NCI-H1930 (cell line): ENCODE measurements at regions not wholly inside any gene's neighbourhood (a gene's known extent, or its start where the extent isn't known, plus 50 kb on each side); places are given as distances from the start of the nearest gene placed in this dataset.
"Not testable (repeated sequence)": the region's sequence is repeated elsewhere in the genome, so short reads cannot be mapped to it uniquely, and the experiment has no call there.

Experiments
- DNase-seq, 2 experiments: peaks; one replicate each; lab custom pipeline; 2025; lab: John Stamatoyannopoulos, UW

DNA sequence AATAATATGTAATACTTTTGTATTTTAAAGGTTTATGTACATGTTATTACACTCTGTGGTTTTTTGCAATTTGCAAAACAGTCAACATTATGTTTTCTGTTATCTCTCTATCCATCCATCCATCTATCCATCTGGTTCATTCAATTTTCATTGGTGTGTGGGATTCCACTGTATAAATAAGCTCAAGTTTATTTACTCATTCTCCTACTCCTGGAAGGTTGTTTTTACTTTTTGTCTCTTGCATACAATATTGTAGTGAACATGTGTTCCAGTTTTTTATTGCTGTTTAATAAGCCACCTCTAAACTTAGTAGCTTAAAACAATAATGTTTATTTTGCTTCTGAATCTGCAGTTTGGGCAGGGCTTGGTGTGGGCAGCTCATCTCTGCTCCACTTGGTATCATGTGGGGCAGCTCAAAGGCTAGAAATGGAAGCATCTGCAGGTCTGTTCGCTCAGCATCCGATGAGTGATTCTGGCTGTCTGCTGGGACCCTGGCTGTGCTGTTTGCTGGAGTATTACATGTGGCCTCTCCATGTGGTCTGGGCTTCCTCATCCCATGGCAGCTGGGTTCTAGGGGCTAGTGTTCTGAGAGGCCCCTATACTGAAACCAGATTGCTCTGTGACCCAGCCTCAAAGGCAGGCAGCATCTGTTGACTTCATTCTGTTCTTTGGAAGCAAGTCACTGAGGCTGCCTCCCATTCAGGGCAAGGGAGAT lies 98.8 kb downstream of the SLC25A47 start:
- no peak for DNase-seq

DNA sequence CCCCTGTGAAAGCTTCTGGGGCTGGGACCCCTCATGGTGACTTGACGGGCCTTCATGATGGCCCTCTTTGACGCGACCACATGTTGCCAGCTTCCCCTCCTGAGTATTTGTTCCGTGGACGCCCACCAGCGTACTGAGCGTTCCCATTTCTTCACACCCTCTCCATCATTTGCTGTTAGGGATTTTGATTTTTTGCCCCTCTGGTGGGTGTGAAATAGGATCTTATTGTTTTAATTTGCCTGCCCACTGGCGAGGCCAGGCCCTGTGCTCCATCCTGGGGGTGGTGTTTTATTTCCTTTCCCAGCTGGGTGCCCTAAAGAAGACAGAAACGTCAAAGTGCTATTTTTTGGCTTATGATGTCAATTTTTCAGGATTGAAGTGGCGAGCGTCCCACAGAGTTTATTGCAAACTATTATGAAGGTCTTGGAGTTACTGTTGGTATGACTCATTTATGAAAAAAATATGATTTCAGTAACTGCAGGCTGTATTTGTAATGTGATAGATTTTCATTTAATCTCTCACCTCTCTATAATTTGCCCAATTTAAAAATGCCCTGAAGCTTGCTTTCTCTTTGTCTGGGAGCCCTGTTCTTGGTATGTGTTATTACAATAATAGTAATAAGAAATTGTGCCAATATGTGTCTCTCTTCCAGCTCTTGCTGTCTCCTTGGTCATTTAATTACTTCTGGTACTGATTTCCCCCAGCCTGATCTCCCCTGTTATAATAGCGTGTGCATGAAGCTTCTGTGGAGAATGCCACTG lies 99.6 kb downstream of the SLC25A47 start:
- no peak for DNase-seq

DNA sequence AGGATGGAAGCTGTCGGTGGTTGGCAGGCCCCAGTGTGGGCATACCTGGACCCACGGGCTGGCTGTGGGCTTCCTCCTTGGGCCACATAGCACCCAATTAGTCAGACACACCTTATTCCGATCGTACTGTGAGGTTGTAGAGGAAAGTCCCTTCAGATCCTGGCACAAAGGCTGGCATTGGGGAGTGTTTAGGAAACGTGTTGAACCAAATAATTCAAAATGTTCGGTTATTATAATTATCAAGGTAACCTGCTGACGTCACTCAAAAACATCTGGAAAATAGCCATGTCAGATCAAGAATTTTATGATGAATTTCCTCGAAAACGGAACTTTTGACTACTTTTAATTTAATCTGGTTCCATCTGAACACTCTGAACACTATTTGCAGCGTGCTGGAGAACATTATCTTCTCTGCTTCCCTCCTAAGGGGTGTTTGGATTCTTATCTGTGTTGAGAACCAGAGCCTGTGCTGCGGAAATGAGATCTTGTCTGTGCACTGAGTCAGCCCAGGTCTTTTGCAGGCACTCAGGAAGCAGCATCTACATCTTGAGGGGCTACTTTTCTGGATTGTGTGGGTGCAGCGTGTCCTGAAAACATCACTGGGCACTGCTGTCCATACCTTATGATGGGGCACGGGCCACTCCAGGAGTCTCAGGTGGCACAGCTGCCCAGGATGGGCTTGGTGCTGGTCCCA lies 100.3 kb downstream of the SLC25A47 start:
- DNase-seq = no peak

DNA sequence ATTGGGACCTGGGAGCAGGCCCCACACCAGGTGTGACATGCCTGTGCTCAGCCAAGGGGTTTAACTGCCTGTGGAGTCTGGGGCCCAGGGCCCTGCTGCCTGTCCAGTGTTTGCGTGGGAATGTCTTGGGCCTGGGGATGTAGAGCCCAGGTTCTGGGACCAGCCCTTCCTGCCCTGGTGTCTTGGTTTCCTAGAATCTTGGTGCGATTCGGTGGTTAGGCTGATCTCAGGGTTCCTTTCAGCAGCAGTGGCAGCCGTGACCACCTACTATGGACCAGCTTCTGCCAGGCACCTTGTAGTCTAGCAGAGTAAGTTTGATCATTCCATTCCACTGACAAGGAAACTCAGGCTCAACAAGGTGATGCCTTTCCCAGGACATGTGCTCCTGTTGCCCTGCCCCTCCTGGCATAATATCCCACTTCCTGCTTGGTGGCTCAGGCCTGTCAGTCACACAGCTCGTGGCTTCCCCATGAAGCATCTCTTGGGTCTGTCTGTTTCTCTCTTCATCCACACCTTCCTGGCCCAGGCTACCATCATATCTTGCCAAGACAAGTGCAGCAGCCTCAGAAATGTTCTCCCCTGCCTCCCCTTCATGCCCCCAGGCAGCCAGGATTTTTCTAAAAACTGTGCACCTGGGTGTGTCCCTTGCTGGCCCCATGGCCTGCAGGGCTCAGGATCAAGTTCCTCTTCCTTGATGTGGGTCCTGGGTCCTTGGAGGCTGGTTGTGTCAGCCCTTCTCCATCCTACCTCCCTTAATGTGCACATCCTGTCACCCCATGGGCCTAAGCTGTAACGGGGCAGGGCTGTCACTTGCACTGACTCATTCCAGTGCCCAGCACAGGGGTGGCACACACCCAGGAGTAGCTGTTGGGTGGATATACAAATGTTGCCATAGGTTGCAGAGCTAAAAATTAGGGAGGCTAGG lies 101.6 kb downstream of the SLC25A47 start:
- DNase-seq = no peak

DNA sequence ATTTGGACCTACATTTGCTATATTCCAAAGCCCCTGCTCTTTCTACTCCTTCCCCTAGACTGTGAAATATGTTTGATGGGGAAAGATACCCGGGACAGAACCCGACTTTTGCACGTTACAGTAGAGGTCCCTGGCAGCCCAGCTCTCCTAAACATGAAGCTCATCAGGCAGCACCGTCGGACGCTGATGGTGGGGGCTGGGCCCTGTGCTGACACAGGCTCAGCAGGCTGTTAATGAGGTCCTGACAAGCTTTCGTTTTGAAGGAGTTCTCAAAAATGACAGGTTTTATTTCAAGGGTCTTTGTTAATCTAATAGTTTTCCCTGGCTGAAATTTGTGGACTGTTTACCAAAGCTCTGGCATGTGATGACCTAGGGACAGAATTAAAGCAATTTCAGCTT lies 102.3 kb downstream of the SLC25A47 start:
- no peak for DNase-seq

DNA sequence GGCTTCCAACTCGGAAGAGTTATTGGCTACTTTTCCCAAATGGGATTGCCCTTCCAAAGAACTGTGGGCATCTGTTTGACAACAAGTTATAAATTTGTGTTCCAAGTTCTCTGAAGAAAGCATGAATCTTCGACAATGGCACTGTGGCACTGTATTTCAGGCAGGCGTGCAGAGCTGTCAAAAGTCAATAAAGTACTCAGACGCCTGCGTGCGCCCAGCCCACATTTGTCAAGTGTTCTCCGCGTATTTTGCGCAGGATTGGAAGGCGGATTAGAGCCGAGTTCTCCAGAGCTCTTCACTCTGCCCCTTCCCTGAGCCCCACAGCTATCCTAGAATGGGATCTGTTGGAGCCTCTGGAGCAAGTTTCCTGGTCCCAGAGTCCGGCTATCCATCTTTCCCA lies 103.2 kb downstream of the SLC25A47 start:
- DNase-seq = no peak

DNA sequence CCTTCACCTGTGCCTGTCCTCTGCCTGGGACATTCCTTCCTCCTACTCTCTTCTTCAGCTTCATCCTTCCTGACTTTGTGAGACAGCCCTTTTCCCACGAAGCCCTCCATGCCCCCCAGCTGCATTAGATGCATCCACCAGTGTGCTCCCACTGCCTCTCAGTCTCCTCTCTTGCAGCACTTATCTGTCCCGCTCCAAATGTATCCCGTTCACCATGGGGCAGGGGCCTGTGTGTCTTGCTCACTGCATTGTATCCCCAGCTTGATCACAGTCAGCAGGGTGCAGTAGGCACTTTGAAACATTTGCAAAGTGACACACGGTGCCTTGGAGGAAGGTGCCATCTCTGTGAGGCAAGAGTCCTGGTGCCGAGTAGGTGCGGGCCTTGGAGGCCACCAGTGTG lies 104.0 kb downstream of the SLC25A47 start:
- DNase-seq = no peak

DNA sequence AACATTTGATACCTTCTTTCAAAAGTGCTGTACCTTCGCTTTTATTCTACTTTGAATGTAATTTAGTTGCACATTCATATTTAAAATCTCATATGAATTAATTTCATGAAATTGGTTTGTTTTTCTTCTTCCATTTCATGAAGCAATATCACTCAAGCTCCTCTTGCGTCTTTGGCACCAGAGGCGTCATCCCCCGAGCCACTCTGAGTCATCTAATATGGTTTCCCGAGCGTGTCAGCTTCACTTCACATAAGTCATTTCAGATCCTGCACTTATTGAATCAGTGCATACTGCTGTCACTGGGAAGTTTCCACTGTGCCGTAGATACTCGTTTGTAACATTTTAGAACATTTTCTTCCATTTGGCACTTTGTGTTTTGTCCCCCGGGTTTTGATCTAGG lies 105.6 kb downstream of the SLC25A47 start:
- no peak for DNase-seq

DNA sequence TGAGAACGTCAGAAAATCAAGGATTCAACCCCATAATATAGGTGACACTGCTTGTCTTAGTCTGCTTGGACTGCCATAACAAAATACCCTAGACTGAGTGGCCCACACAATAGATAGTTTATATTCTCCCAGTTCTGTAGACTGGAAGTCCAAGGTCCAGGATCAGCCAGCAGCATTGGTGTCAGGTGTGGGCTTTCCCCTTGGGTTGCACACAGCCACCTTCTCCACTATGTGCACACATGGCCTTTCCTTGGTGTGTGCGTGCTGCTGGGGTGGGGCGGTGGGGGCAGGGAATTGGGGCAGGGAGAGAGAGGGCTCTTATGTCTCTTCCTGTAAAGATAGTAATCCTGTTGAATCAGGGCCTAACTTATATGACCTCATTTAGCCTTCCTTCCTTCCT lies 106.4 kb downstream of the SLC25A47 start:
- no peak for DNase-seq

DNA sequence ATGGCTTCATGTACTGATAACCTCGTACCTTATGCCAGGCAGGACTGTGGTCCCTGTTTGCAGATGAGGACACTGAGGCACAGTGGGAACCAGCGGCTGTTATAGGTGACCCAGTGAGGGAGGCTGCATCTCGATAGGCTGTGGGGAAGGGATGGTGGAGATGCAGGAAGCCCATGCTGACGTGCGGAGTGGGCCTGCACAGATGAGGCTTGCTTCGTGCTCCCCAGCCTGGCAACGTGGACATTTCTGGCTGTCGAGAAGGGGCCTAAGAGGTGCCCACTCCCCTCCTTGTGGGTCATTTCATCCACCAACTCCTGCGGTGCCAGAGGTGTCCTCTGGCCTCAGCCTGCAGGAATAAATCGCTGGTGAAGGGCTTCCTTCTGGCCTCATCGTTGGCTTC lies 107.4 kb downstream of the SLC25A47 start:
- DNase-seq = no peak

DNA sequence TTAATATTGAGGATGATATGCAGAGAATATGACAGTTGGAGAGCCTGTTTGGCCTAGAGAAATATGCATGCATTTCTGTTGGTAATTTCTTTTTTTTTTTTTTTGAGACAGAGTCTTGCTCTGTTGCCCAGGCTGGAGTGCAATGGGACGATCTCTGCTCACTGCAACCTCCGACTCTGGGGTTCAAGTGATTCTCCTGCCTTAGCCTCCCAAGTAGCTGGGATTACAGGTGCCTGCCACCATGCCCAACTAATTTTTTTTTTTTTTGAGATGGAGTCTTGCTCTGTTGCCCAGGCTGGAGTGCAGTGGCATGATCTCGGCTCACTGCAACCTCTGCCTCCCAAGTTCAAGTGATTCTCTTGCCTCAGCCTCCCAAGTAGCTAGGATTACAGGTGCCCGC lies 108.3 kb downstream of the SLC25A47 start:
- not testable (repeated sequence) for DNase-seq

DNA sequence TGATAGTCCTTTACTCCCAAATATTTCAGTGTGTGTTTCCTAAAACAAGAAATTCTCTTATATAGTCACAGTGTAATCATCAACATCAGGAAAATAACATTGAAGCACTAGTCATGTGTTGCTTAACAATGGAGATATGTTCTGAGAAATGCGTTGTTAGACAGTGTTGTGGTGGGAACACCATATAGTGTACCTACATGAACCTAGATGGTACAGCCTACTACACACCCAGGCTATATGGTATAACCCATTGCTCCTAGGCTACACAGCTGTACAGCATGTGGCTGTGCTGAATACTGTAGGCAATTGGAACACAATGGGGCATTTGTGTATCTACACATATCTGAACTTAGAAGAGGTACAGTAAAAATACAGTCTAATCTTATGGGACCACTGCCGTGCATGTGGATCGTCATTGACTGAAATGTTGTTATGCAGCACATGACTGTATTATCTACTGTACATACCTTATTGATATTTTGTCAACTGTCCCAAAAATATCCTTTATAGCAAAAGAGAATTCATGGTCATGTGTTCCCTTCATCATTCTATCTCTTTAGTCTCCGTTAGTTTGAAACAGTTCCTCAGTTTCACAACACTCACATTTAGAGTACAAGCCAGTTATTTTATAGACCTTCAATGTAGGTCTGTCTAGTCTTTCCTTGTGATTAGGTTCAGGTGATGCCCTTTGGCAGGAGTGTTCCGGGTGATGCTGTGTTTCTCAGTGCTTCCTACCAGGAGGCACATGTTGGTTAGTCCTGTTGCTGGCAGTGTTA lies 109.7 kb downstream of the SLC25A47 start:
- no peak for DNase-seq

DNA sequence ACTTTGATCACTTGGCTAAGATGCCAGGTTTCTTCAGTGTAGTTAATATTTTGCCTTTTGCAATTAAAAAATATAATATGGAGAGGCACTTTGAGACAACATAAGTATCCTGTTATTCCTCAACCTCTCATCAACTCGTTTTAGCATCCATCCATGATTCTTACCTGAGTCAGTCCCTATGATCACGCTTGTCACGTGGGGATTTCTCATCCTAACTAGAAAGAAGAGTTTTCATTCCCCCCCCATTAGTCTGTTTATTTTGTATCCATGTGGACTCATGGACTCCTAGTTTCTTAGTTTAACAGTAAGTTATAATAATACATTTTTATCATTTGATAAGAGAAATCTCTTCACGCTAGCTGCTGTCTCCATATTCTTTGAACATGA lies 110.3 kb downstream of the SLC25A47 start:
- no peak for DNase-seq

DNA sequence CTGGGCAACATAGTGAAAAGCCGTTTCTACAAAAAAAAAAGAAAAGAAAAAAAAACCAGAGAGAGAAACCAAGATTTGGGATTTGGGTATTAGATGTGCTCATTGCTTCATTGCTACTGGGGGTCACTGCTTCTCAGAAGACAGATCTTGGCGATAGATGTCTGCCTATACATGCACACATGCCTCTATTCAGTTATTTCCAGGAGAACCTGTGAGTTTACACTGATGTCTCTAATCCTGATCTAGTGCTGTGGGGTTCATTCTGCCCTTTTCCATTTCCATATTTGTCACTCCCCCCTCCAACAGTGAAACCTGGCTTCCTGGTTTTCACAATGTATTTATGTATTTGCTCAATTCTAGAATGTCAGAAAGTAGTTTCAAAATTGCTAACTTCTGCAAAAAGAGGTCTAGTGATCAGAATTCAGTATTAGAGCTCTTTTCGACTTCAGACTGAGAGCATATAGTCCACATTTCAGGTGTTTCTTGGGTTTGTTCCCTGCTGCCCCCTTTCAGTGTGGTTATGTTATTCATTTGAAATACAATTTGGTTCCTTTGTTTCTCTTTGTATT lies 111.0 kb downstream of the SLC25A47 start:
- no peak for DNase-seq

DNA sequence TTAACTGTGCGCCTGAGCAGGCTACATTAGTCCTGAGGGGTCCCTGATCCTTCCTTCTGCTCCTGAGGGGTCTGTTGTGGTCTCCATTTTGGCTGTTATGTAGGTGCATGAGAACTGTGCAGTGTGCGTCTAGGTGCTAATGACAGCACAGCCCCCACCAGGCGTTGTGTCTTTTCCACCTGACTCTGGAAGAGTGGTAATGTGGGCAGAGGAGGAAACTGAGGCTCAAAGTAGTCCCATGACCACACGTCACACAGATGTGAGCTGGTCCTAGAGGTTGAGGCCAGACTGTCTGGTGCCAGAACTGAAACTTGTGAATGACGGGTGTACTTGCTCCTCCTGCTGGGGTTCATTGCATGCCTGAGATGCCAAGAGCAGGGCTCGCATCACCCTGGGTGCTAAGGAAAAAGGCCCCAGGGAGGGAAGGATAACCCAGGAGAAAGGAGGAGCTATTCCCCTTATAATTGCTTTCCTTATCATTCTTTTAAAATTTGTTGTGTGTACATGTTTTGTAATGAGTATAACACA lies 111.8 kb downstream of the SLC25A47 start:
- no peak for DNase-seq

DNA sequence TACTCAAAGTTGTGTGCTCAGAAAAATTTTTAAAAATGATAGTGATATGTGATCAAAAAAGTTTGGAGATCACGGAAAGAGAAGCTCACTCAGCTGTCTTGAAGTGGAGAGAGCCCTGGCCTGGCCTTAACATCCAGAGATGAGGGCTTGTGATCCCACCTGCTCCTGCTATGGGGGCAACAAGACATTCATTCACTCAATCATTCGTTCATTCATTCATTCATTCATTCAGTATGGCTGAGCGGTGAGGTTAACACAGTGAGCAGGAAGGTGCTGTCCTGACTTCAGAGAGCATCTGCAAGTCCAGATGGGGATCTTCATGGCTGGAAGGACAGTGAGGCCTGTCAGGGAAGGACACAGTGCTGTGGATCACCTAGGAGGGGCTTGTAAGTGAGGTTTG lies 112.3 kb downstream of the SLC25A47 start:
- no peak for DNase-seq

DNA sequence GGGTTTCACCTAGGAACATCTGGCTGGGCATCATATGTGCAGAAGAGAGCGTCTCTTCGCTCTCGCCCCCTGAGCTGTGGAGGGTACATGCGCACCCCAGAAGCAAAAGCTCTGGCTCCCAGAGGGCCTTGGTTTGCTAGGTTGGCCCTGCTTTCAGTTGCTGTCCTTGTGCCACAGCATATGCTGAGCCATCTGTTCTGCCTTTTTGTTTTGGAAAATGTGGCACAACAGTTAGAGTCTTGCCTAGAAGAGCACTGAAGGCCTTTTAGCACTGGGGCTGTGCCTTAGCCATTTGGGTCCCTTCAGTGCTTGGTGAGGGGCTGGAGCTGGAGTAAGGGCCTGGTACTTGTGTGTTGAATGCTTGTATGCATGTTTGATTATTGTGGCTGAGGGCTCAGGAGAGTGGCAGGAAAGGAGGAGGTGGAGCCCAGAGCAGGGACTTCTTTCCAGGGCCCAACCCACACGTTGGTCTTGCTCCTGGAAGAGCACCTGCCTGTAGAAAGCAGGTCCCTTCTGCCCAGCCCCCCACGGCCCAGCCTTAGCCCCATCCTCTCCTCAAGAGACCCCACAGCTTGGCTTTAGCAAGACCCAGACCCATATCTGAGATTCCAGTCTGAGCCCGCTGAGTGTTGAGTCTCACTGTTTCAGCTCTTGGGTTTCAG lies 113.7 kb downstream of the SLC25A47 start:
- DNase-seq = no peak

DNA sequence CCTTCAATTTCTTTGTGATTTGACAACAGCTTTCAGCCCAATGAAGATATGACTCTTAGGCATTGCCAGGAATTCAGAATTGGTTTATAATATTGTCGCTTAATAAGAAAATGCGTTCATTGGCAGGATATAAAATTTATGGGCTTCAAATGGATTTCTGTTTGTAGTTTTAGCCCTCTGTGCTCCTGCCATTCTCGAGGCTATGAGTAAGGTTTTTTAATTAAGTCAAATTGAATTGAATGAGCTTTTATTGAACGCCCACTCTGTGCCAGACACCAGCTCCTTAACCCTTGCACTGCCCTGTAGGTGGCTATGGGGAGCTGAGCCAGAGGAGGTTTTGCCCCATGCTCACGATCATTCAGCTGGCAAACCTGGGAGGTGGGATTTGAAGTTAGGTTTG lies 115.1 kb downstream of the SLC25A47 start:
- no peak for DNase-seq

DNA sequence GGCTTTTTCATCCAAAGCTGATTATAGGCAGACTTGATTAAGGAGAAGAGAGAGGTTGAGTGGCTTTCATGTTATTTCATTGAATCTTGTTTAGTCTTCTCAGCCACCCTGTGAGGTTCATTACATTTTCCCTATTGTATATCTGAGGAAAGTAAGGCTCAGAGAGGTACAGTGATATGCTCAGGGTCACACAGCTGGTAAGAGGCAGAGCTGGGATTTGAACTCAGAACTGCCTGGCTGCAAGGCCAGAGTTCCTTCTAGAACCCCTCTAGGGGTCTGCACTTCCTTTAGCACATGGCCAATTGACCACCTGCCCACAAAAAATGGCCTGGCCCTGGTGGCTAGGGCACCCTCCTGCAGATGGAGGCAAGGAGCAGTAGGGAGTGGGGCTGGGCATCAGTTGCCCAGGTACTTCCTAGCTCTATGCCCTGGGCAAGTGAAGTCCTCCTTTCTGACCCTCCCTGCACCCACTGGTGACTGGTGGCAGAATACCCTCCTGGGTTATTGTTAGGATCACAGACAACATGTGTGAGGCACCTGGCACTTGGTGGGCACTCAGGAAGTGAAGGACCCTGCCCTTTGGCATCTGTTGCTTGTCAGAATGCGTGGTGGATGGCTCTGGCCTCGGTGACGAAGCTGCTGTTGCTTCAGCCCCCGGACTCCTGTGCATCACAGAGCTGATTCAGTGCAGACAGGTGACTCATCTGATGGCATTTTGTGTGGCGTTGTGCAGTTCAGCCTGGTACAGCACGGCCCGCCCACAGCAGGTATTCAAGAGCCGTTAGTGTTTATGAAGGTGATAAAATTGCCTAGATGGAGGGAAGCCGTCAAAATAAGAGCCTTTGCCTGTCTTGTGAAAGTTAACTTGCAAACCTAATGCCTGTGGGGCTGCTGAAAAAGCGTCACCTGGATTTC lies 115.8 kb downstream of the SLC25A47 start:
- no peak for DNase-seq
